M059J (cell line): ENCODE measurements at regions not wholly inside any gene's neighbourhood (a gene's known extent, or its start where the extent isn't known, plus 50 kb on each side); places are given as distances from the start of the nearest gene placed in this dataset.
A peak's percentile ranks its signal among the peaks of the same experiment; 100 is the strongest.
"Not testable (repeated sequence)": the region's sequence is repeated elsewhere in the genome, so short reads cannot be mapped to it uniquely, and the experiment has no call there.

Experiments
- DNase-seq: peaks from one replicate; pipeline ENCODE4 v3.0.0-alpha.2; 2012; ENCODE audit warnings: low read depth

DNA sequence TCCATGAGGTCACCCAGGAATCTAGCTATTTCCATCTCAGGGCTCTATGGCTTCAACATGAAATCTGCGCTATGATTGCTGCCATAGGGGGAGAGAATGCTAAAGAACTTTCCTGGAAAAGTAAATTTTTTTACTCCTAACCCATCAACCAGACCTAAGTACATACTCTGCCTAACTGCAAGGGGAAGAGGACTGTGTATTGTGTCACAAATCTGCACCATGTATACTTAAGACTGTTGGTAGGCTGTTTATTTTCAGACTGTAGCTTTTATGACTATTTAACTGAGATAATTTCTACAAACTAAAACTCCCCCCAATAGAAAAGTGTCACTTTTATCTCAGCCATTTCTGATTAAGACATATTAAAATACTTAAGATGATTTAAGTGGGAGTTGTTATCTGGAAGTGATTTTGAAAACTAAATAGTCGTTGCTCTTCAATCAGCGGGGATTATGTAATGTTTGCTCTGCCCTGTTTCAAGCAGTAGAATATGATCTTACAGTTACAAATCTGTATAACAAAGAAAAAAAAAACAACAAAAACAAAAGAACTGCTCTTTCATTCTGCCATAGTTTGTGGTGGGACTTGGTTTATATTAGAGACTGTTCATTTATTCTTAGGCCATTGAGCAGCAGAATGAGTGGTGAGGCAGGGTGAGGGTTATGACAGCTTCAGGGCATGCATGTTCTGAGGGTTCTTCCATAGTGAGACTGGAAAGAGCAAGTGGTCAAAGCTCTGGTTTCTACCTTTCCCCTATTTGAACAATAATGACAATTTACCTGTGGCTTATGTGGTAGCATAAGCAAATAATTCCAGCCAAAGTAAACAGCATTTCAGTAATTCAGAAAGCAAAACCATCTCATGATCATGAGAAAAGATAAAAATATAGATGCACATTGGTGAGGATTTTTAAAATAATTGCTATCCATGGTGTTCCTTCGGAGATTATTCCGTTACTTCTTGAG, 126.3 kb upstream of the CEP162 start:
- DNase-seq: no peak

DNA sequence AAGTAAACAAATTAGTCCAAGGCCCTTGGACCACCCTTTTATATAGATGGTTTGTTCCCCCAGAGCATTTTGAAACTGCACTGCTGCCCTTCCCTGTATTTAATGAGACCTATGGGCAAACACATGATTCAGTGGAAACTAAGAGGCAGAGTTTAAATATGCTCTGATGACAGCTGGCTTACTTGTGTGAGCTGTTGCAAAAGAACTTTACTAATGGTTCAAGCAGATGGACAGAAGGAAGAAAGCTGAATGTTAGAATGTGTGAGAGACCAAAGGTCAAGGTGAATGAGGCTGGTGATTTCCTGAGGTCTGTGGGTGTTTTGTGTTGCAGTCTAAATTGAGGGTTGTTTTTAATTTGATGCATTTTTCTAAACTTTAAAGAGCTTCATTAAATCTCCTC, 123.0 kb upstream of the CEP162 start:
- no peak for DNase-seq

DNA sequence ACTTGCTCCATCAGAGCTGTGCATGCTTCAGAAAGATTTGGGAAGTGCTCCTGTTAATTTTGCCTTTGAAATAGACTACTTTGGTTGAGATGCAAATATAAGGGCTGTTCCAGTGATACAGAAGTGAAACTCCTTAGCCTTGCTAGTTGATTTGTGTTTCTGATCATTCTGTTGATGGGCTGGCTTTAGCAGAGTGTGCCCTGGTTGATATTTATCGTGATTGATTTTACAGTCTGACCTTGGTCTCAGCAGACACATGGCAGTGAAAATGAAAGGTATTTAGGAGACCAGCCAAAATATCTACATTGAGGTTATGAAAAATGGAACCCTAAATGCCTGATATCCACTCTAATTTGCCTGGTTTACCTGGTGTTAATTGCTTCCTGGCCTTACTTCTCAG, 122.1 kb upstream of the CEP162 start:
- DNase-seq: no peak

GRCh38 chr6:84348801-84349200, 121.4 kb upstream of the CEP162 start:
- DNase-seq: no peak

- DNase-seq: no peak
Measured at GRCh38 chr6:84346372-84346771, 118.9 kb upstream of the CEP162 start.

DNA sequence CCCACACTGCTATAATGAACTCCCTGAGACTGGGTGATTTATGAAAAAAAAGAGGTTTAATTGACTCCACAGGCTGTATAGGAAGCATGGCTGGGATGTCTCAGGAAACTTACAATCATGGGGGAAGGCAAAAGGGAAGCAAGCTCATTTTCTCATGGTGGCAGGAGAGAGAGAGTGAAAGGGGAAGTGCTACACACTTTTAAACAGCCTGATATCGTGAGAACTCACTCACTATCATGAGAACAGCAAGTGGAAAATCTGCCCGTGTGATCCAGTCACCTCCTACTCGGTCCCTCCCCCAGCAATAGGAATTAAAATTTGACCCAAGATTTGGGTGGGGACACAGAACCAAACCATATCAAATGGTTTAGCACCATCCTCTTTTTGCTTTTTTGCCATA, 116.6 kb upstream of the CEP162 start:
- no peak for DNase-seq

GRCh38 chr6:84340422-84340821, 113.0 kb upstream of the CEP162 start:
- no peak for DNase-seq

GRCh38 chr6:84333842-84334241, 106.4 kb upstream of the CEP162 start:
- DNase-seq: no peak

DNA sequence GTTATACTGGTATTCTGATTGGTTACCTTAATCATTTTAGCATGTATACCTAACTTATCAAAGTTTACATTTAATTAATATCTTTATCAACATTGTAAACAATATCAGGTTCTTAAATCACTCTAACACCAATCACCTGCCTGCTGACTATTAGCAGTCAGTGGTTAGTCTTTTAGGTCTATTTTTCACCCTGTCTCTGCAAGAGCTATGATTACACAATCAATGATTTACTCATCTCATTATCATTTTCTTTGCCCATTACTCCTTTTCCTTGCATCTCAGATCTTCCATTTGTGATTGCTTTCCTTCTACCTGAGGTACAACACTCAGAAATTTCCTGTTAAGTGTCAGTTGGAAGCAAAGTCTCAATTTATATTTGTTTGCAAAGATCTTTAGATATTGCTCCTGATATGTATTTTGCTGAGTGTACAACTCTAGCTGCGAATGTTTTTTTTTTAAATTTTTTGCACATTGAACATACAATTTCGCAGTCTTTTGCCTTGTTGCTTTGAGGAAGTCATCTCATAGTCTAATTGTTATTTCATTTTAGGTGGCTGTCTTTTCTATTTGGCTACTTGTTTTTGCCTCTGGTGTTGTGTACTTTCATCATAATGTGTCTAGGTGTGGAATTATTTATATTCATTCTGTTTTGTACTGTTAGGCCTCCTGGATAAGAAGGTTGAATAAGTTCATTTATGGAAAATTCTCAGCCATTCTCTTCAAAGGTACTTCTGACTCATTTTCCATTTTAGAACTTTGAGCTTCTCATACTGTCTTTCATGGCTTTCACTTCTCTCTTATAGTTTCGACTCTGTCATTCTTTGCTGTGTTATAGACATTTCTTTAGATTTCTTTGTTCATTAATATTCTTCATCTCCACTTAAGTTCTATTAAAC, 104.9 kb upstream of the CEP162 start:
- DNase-seq: no peak

GRCh38 chr6:84330325-84330724, 102.9 kb upstream of the CEP162 start:
- no peak for DNase-seq

DNA sequence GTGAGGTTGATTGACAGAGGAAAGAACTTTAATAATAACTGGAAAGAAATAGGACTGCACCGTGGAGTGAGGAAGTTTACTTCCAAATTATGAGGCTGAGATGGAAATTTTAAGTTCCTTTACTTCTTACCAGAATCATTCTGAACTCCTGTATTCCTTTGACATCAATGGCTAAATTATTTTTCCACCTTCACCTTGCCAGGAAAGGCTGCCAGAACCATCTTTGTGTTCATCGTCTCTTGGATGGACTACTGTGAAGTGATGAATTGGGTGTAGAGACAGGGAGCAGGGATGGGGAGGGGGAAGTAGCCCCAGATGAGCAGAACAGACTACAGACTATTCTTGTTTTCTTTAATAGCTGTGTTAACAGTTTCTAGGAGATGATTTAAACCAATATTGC, 102.1 kb upstream of the CEP162 start:
- no peak for DNase-seq

DNA sequence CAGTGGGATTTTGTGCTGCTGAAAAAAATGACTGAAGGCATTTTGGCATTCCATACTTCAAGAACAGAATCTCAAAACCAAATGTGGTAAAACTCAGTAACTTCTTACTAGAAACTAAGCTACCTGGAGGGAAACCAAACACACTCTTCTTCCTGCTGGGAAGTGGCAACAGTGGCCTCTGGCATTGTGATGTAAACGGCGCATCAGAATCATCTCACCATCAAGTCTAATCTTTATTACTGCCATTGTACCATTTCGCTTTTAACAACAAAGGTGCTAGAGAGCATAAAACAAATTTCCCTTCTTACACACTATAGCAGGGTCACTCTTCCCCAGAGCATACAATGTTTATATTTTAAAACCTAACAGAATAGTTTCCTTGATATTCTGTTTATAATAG, 101.6 kb upstream of the CEP162 start:
- no peak for DNase-seq

- no peak for DNase-seq
Measured at GRCh38 chr6:84317463-84317862, 90.0 kb upstream of the CEP162 start.

DNA sequence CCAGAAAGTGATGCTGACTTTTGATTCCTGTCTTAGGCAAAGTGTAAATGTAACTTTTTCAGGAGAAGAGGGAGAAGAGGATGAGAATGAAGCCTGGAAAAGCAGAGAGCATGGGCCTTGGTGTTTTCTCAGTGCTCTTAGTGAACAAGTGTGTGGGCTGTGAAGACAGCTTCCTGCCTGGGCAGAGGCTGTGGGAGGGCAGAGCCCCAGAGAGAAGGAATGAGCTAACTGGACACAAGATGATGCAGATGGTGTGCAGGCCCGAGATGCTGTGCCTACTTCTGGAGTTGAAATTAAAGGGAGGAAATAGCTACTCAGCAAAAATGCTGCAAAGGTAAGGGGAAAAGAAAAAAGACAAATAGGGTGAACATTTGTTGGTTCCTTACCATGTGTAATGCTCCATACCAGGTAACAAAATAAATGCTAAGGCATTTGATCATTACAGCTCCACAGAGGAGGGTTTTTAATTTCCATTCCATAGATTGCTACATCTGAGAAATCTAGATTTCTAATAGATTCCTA, 87.0 kb upstream of the CEP162 start:
- no peak for DNase-seq

DNA sequence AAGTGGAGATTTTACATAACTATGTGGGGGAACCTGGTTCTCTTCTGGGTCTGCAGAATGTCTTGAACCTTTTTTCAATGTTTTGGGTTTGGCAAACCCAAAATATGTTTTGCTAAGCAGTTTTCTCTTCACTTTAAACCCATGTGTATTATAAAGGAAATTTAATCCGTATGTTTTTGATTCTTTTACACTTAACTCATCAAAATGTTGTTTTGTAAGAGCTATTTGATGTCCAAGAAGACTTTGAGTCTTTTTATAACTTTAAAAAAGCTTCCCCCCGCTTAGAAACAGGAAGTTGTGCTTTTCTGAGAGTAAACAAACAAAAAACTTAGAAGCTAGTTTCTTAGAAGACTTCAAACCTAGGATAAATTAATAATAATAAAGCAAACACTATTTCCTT, 81.9 kb upstream of the CEP162 start:
- DNase-seq: no peak

DNA sequence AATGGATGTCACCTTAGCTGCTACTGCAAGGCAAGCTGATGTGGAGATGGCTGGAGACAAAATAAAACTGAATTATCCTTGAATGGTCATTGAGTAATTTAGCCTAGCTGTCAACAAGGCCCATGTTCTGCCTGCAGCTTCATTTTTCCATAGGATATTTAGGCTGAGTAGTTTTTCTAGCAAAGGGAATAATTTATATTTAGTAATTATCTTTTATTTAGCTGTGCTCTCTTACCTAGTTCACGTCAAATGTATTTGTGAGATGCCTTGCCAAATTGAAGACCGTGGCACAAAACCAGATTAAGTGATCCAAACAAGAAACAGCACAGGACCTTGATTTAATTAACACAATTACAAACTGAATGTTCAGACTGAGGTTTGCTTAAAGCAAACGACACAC, 77.4 kb upstream of the CEP162 start:
- DNase-seq: no peak

DNA sequence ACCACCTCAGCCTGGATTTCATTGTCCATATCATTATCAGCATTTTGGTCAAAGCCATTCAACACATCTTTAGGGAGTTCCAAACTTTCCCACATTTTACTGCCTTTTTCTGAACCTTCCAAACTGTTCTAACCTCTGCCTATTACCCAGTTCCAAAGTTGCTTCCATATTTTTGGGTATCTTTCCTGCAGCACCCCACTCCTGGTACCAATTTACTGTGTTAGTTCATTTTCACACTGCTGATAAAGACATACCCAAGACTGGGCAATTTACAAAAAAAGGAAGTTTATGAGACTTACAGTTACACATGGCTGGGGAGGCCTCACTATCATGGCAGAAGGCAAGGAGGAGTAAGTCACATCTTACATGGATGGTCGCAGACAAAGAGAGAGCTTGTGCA, 63.6 kb upstream of the CEP162 start:
- not testable (repeated sequence) for DNase-seq

DNA sequence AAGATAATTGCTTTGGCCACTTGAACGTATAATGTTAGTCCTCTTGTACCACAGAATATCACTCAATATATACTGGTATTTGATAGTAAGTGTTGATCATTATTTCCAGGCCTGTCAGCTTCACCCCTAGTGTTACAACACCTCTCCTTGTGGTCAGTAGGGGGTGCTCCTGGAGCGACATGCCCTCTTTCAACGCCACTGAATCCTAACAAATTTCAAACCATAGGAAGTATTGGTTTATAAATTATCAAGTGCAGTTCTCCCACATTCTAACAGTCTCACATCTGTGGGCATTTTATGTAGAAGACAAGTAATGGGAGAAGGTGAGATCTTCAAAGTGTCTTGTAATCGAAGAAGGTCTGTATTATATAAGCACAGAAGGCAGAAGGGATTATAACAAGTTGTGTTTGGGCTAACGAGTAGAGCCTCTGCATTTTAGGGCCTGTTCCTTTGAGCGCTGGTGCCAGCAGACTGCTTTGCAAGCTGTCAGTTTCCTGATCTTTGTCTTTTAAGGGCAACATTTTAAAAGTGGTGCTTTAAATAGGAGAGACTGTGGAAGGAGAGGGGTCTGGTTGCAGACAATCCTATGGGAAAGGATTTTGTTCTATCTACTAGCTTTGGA, 57.1 kb upstream of the CEP162 start:
- DNase-seq: peak; percentile 2

DNA sequence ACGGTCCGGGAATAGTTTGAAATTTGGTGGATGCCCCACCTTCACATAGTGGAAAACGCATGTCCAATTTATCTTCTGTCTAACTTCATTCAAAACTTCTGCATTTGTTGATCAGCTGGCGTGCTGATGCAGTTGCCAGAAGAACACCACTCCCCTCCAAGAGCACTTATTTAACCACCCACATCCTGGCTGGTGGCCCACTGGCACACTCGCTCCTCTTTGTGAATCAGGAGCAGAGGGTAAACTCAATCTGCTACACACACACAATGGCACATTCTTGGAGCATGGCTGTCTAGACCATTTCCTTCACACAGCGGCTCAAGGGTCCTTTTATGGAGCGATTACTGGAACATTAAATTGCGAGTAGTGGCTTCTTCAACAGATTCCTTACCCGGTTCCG, 55.1 kb upstream of the CEP162 start:
- DNase-seq: no peak

GRCh38 chr6:84280639-84281038, 53.2 kb upstream of the CEP162 start:
- DNase-seq: no peak

DNA sequence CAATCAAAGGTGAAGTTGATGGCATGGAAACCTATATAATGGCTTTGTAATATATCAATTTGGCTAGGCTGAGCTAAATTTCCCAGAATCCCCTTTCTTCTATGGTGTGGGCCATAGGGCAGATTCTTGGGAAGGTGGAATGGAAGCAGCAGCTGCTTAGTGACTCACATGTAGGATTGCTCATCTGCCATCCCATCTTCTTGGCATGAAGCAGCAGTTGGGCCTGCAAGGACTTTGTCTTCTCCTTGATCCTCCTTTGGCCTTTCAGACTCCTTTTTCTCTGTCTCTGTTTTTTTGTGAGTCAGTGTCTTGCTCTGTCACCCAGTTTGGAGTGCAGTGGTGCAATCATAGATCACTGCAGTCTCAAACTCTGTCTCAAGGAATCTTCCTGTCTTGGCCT, 52.6 kb upstream of the CEP162 start:
- DNase-seq: no peak
